ENCODE measurements at regions not wholly inside any gene's neighbourhood (a gene's known extent, or its start where the extent isn't known, plus 50 kb on each side); places are given as distances from the start of the nearest gene placed in this dataset.

DNA sequence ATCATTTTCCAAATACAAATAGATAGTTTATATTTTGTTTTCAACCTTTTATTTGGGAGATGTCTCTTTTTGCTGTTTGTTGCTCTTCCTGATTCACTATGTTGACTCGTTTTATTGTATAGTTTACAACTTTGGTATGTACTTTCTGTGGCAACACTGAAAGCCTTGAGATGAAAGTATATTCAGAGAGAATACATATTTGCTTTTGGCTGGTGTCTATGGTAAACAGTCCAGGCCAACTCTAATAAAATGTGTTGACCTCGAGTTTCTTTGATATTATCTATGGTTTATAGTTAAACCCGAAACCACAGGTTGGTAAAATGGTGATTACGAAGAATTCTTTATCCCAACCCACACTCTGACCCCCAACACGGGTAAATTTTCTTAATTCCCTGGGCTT is 919.6 kb upstream of the MAP3K7 start:
- Mint-ChIP-seq H3K4me3 (no peak overlapping the region), H3K27ac (no peak overlapping the region), H3K4me1 (no peaks in the 10 kb centered on the region), H3K36me3 (no peaks in the 10 kb centered on the region), H3K27me3 (no peaks in the 10 kb centered on the region), H3K9me3 (peaks cover 0 to 5% (median 0%) of the 10 kb centered on the region in 8 donors)
- Histone ChIP-seq H3K4me1 (ENCODE audit: insufficient read depth, low read length) (no peaks in the 10 kb centered on the region), H3K27ac (ENCODE audit: low read depth, low read length) (no peak overlapping the region), H3K9me3 (ENCODE audit: control insufficient read depth in 1 of 2, low read length in 2 of 2) (no peaks in the 10 kb centered on the region), H3K27me3 (ENCODE audit: insufficient read depth, low read length) (no peaks in the 10 kb centered on the region), H3K36me3 (ENCODE audit: insufficient read depth, low read length) (no peaks in the 10 kb centered on the region), H3K4me3 (ENCODE audit: low read length in 2 of 2) (no peak overlapping the region)
- intact Hi-C loops (cut with micrococcal nuclease): no loop called here
- ChIA-PET CTCF (ENCODE audit: partially characterized antibody) (no interaction called here), POLR2A (ENCODE audit: partially characterized antibody) (no interaction called here)
- DNase-seq: no peak

DNA sequence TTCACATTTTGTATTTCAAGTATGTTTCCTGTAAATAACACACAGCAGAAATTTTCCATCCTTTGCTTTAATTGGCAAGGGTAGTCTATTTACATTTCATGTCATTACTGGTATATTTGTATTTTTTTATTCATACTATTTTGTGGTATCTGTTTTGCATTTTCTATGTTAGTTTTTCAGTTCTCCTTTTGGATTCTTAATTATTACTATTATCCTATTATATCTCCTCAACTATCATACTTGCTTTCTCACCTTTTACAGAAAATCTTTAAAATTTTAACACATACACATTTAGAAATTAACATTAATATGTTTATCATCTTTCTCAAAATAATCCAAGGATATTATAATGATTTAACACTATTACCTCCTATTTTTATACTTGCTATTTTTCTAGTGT is 918.3 kb upstream of the MAP3K7 start:
- Mint-ChIP-seq H3K36me3 (no peaks in the 10 kb centered on the region), H3K4me3 (no peak overlapping the region), H3K27ac (no peak overlapping the region), H3K4me1 (no peaks in the 10 kb centered on the region), H3K9me3 (peaks cover 0 to 5% (median 0%) of the 10 kb centered on the region in 8 donors), H3K27me3 (no peaks in the 10 kb centered on the region)
- H3K27me3 ChIP-seq (ENCODE audit: insufficient read depth, low read length): no peaks in the 10 kb centered on the region
- intact Hi-C loops (cut with micrococcal nuclease): no loop called here
- H3K27ac ChIP-seq (ENCODE audit: low read depth, low read length): no peak overlapping the region
- no peak for DNase-seq
- no peaks in the 10 kb centered on the region for H3K4me1 ChIP-seq (ENCODE audit: insufficient read depth, low read length)
- ChIA-PET CTCF (ENCODE audit: partially characterized antibody) (no interaction called here), POLR2A (ENCODE audit: partially characterized antibody) (no interaction called here)
- H3K9me3 ChIP-seq (ENCODE audit: control insufficient read depth in 1 of 2, low read length in 2 of 2): no peaks in the 10 kb centered on the region
- no peaks in the 10 kb centered on the region for H3K36me3 ChIP-seq (ENCODE audit: insufficient read depth, low read length)
- H3K4me3 ChIP-seq (ENCODE audit: low read length in 2 of 2): no peak overlapping the region

DNA sequence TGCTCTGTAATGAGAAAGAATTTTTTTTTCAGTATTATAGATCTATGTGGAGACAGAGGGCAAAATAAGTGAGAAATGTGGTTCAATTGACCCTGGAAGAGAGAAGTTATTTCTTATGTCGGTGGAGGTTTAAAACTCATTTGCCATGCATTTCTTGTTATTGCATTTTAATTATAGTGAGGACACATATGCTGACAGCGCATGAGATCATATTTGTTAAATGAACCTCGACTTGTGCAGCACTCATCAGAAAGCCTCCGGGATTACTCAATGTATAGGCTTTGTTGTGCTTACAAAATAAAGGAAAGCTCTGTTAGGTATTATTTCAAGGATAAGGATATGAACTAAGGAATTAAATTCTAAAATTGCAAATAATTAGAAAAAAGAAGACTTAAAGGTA is 915.1 kb upstream of the MAP3K7 start:
- Mint-ChIP-seq H3K27ac (no peak overlapping the region), H3K4me1 (no peaks in the 10 kb centered on the region), H3K9me3 (peaks cover 0 to 4% (median 1%) of the 10 kb centered on the region in 8 donors), H3K27me3 (no peaks in the 10 kb centered on the region), H3K4me3 (no peak overlapping the region), H3K36me3 (no peaks in the 10 kb centered on the region)
- POLR2A ChIA-PET (ENCODE audit: partially characterized antibody): no interaction called here
- Histone ChIP-seq H3K9me3 (ENCODE audit: control insufficient read depth in 1 of 2, low read length in 2 of 2) (no peaks in the 10 kb centered on the region), H3K4me1 (ENCODE audit: insufficient read depth, low read length) (no peaks in the 10 kb centered on the region), H3K27ac (ENCODE audit: low read depth, low read length) (no peak overlapping the region), H3K27me3 (ENCODE audit: insufficient read depth, low read length) (no peaks in the 10 kb centered on the region), H3K36me3 (ENCODE audit: insufficient read depth, low read length) (no peaks in the 10 kb centered on the region), H3K4me3 (ENCODE audit: low read length in 2 of 2) (no peak overlapping the region)
- CTCF ChIA-PET (ENCODE audit: partially characterized antibody): no interaction called here
- DNase-seq: no peak
- intact Hi-C loops (cut with micrococcal nuclease): no loop called here

DNA sequence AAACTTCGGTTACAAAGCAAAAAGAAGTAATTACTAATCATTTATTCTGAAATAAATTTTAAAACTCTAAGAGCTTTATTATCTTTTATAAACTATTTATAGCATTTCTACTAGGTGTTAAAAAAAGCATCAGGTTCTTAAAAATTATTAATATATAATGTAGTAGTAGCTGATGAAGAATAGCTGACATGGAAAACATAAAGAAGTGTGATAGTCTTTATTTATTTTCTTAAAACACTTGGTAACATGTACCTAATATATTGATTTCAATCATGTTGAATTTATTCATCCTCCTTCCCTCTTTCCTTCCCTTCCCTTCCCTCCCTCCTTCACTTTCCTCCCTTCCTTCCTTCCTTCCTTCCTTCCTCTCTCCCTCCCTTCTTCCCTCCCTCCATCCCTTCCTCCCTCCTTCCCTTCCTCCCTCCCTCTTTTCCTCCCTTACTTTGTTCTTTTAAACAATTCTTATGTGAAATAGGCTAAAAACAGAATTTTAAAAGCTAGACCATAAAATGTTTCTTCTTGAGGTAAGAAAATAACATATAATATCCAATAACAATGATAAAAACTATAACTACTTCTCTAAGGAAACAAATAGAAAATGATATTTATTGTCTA is 913.9 kb upstream of the MAP3K7 start:
- POLR2A ChIA-PET (ENCODE audit: partially characterized antibody): no interaction called here
- H3K27ac Mint-ChIP-seq: no peak overlapping the region
- no peaks in the 10 kb centered on the region for H3K4me1 Mint-ChIP-seq
- H3K9me3 Mint-ChIP-seq: peaks cover 0 to 4% (median 1%) of the 10 kb centered on the region in 8 donors
- Histone ChIP-seq H3K27ac (ENCODE audit: low read depth, low read length) (no peak overlapping the region), H3K27me3 (ENCODE audit: insufficient read depth, low read length) (no peaks in the 10 kb centered on the region), H3K4me1 (ENCODE audit: insufficient read depth, low read length) (no peaks in the 10 kb centered on the region), H3K9me3 (ENCODE audit: control insufficient read depth in 1 of 2, low read length in 2 of 2) (no peaks in the 10 kb centered on the region), H3K4me3 (ENCODE audit: low read length in 2 of 2) (no peak overlapping the region), H3K36me3 (ENCODE audit: insufficient read depth, low read length) (no peaks in the 10 kb centered on the region)
- no peak for DNase-seq
- H3K27me3 Mint-ChIP-seq: no peaks in the 10 kb centered on the region
- H3K36me3 Mint-ChIP-seq: no peaks in the 10 kb centered on the region
- intact Hi-C loops (cut with micrococcal nuclease): no loop called here
- CTCF ChIA-PET (ENCODE audit: partially characterized antibody): no interaction called here
- H3K4me3 Mint-ChIP-seq: no peak overlapping the region

DNA sequence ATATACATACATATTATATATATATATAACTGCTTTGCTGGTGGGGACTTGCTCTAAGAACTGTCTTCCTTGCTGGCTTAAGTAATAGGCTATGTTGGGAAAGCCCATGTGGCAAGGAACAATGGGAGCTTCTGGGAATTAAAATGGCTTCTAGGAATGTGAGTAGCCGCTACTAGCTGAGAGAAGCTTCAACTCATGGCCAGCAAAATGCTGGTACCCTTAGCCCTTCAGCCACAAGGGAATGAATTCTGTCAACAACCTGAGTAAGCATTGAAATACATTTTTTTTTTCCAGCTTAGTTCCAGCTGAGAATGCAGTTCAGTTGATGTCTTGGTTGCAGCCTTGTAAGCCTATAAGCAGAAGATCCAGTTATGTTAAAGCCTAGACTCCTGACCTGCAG is 911.7 kb upstream of the MAP3K7 start:
- H3K4me3 ChIP-seq (ENCODE audit: low read length in 2 of 2): no peak overlapping the region
- no peak overlapping the region for H3K27ac Mint-ChIP-seq
- no peak overlapping the region for H3K4me3 Mint-ChIP-seq
- no peaks in the 10 kb centered on the region for H3K4me1 ChIP-seq (ENCODE audit: insufficient read depth, low read length)
- peaks cover 0 to 6% (median 0%) of the 10 kb centered on the region in 8 donors for H3K9me3 Mint-ChIP-seq
- H3K9me3 ChIP-seq (ENCODE audit: control insufficient read depth in 1 of 2, low read length in 2 of 2): no peaks in the 10 kb centered on the region
- no peaks in the 10 kb centered on the region for H3K36me3 ChIP-seq (ENCODE audit: insufficient read depth, low read length)
- no peaks in the 10 kb centered on the region for H3K27me3 Mint-ChIP-seq
- no peaks in the 10 kb centered on the region for H3K27me3 ChIP-seq (ENCODE audit: insufficient read depth, low read length)
- no peaks in the 10 kb centered on the region for H3K36me3 Mint-ChIP-seq
- H3K4me1 Mint-ChIP-seq: no peaks in the 10 kb centered on the region
- DNase-seq: no peak
- H3K27ac ChIP-seq (ENCODE audit: low read depth, low read length): no peak overlapping the region
- intact Hi-C loops (cut with micrococcal nuclease): no loop called here
- ChIA-PET CTCF (ENCODE audit: partially characterized antibody) (no interaction called here), POLR2A (ENCODE audit: partially characterized antibody) (no interaction called here)

DNA sequence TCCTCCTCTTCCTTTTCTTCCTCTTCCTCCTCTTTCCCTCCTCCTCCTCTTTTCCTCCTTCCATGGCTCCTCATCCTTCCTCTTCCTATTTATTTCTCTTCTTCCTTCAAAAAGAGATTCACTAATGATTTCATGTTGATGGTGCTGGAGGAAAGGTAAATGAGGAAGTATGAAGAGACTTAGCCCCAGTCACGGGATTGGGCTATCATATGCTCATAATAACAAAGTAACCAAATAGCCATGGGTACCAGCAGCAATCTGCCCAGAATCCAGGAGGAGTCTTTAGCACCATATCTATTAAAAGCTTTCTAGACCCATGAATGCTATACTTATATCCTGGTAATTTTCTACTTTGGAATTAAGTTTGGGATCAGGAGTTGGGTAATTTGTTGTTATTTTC is 910.9 kb upstream of the MAP3K7 start:
- CTCF ChIA-PET (ENCODE audit: partially characterized antibody): no interaction called here
- H3K4me3 Mint-ChIP-seq: no peak overlapping the region
- peaks cover 0 to 6% (median 0%) of the 10 kb centered on the region in 8 donors for H3K9me3 Mint-ChIP-seq
- no peaks in the 10 kb centered on the region for H3K27me3 Mint-ChIP-seq
- no peaks in the 10 kb centered on the region for H3K36me3 ChIP-seq (ENCODE audit: insufficient read depth, low read length)
- H3K4me1 Mint-ChIP-seq: no peaks in the 10 kb centered on the region
- H3K27ac Mint-ChIP-seq: no peak overlapping the region
- POLR2A ChIA-PET (ENCODE audit: partially characterized antibody): no interaction called here
- intact Hi-C loops (cut with micrococcal nuclease): no loop called here
- H3K9me3 ChIP-seq (ENCODE audit: control insufficient read depth in 1 of 2, low read length in 2 of 2): no peaks in the 10 kb centered on the region
- H3K27me3 ChIP-seq (ENCODE audit: insufficient read depth, low read length): no peaks in the 10 kb centered on the region
- no peaks in the 10 kb centered on the region for H3K4me1 ChIP-seq (ENCODE audit: insufficient read depth, low read length)
- DNase-seq: no peak
- no peak overlapping the region for H3K4me3 ChIP-seq (ENCODE audit: low read length in 2 of 2)
- no peak overlapping the region for H3K27ac ChIP-seq (ENCODE audit: low read depth, low read length)
- H3K36me3 Mint-ChIP-seq: no peaks in the 10 kb centered on the region

- Mint-ChIP-seq H3K4me3 (no peak overlapping the region), H3K4me1 (no peaks in the 10 kb centered on the region), H3K27me3 (no peaks in the 10 kb centered on the region), H3K27ac (no peak overlapping the region), H3K36me3 (no peaks in the 10 kb centered on the region), H3K9me3 (peaks cover 0 to 3% (median 0%) of the 10 kb centered on the region in 8 donors)
- Histone ChIP-seq H3K9me3 (ENCODE audit: control insufficient read depth in 1 of 2, low read length in 2 of 2) (no peaks in the 10 kb centered on the region), H3K27me3 (ENCODE audit: insufficient read depth, low read length) (no peaks in the 10 kb centered on the region), H3K4me1 (ENCODE audit: insufficient read depth, low read length) (no peaks in the 10 kb centered on the region), H3K36me3 (ENCODE audit: insufficient read depth, low read length) (no peaks in the 10 kb centered on the region), H3K27ac (ENCODE audit: low read depth, low read length) (no peak overlapping the region), H3K4me3 (ENCODE audit: low read length in 2 of 2) (no peak overlapping the region)
- intact Hi-C loops (cut with micrococcal nuclease): no loop called here
- DNase-seq: no peak
- POLR2A ChIA-PET (ENCODE audit: partially characterized antibody): no interaction called here
- CTCF ChIA-PET (ENCODE audit: partially characterized antibody): no interaction called here
Observed at GRCh38 chr6:91490671-91491301, 903.9 kb upstream of the MAP3K7 start.
